Esophagus squamous epithelium (tissue), 5 donors: ENCODE measurements at regions not wholly inside any gene's neighbourhood (a gene's known extent, or its start where the extent isn't known, plus 50 kb on each side); places are given as distances from the start of the nearest gene placed in this dataset.

ENCODE experiments used
- DNase-seq: peaks from one replicate; lab custom pipeline; 2025; lab: John Stamatoyannopoulos, UW
- H3K27ac ChIP-seq, 4 donors: fragments of 200-600 bp; sonication (generic); one replicate each; pipeline ENCODE4 v1.5.1; 2016 to 2019; ENCODE audit warnings: mild to moderate bottlenecking in 1 of 4
- H3K27me3 ChIP-seq, 4 donors: fragments of 200-600 bp; sonication (generic); 1 replicate in 3 of 4; 2 replicates in 1 of 4; pipeline versions ENCODE4 v1.5.1 to v1.6.0; 2017 to 2021; ENCODE audit warnings: antibody characterized with exemption in 1 of 4
- H3K36me3 ChIP-seq, 3 donors: fragments of 200-600 bp; sonication (generic); one replicate each; pipeline ENCODE4 v1.5.1; 2016 to 2019
- H3K4me1 ChIP-seq, 3 donors: fragments of 200-600 bp; sonication (generic); one replicate each; pipeline ENCODE4 v1.5.1; 2017 to 2019
- H3K4me3 ChIP-seq, 4 donors: fragments of 200-600 bp; sonication (generic); 1 replicate in 3 of 4; 2 replicates in 1 of 4; pipeline ENCODE4 v1.5.1; 2016 to 2019; ENCODE audit warnings: mild to moderate bottlenecking in 2 of 4, moderate library complexity in 1 of 4
- H3K9me3 ChIP-seq, 3 donors: fragments of 200-600 bp; sonication (generic); one replicate each; pipeline ENCODE4 v1.5.1; 2016 to 2019
- CTCF ChIP-seq, 6 experiments: fragments of 450-650 bp in 4 of 6; fragments of 200-600 bp in 2 of 6; sonication (generic) in 2 of 6; IDR thresholded peaks; one replicate each; pipeline ENCODE4 v1.5.1; 2016 to 2019; ENCODE audit warnings: antibody characterized with exemption in 6 of 6, mild to moderate bottlenecking in 4 of 6, moderate library complexity in 4 of 6
- POLR2A ChIP-seq, 4 donors: fragments of 450-650 bp; IDR thresholded peaks; one replicate each; pipeline ENCODE4 v1.6.1; 2017; ENCODE audit warnings: antibody characterized with exemption in 4 of 4, mild to moderate bottlenecking in 4 of 4, moderate library complexity in 3 of 4
- WGBS, 2 donors: methylation state at CpG; one replicate each; pipeline ENCODE4 v1.1.5; 2018; 5-methylcytosine and 5-hydroxymethylcytosine counted together
- intact Hi-C: fragments of 100-400 bp; cut with DNase I; formaldehyde crosslinking; loops from one replicate; pipeline ENCODE4 v1.15.0; 2022
- donor health status: DM: yes; HTN: yes; CAD: no.

DNA sequence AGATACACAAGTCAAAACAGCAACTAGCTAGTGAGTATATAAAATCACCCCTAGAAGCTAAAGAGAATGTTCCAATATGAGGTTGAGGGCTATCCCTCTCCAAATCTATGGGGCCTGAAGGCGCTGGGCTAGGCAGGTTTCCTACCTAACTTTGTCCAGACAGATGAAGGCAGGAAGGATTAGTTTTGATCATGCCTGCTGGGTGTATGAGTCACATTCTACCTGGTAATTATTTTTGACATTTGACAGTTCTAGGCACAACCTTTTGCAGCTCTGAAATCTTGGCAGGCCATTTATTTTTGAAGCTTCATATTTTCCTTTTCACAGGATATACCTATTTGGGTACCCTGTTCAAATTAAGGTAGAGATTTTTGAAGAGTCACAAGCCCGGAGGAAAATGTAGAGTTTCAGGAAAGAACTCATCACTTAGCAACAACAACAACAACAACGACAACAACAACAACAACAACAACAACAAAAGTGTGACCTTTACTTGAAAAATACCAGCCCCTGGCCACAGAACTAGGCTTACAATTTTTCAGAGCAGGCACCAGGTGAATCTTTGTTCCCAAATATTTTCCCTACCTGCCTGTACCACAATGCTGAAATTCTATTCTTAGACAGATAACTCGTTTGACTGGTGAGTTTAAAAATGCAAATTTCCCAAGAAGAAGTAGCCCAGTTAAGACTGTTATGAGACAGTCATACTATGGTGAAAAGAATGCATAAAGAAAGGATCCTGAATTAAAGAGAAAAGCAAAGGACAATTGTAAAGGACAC lies 175.5 kb upstream of the TUT7 start:
- 23 to 30% methylated on average over 4 of the region's 4 CpGs for WGBS, 2 donors
- intact Hi-C loops: no loop called here
- Histone ChIP-seq H3K4me3 (no peak overlapping the region), H3K27ac (no peak overlapping the region), H3K9me3 (no peaks in the 10 kb centered on the region), H3K4me1 (peaks cover 0 to 16% (median 4%) of the 10 kb centered on the region in 3 donors), H3K36me3 (no peaks in the 10 kb centered on the region), H3K27me3 (peaks cover 0 to 86% (median 0%) of the 10 kb centered on the region in 4 donors)
- DNase-seq: no peak
- TF ChIP-seq POLR2A (IDR thresholded peaks at IDR 0.05): no peak
- no peak for TF ChIP-seq CTCF (IDR thresholded peaks at IDR 0.05)

GRCh38 chr9:86526021-86526420 lies 171.8 kb upstream of the TUT7 start:
- TF ChIP-seq CTCF (IDR thresholded peaks at IDR 0.05): no peak
- no peak for TF ChIP-seq POLR2A (IDR thresholded peaks at IDR 0.05)
- H3K27ac ChIP-seq: no peak overlapping the region
- 63 to 72% methylated on average over 2 to 6 of the region's 6 CpGs for WGBS, 2 donors
- no peaks in the 10 kb centered on the region for H3K9me3 ChIP-seq
- H3K4me1 ChIP-seq: peaks cover 0 to 16% (median 4%) of the 10 kb centered on the region in 3 donors
- DNase-seq: no peak
- no peaks in the 10 kb centered on the region for H3K36me3 ChIP-seq
- intact Hi-C loops: no loop called here
- H3K27me3 ChIP-seq: peaks cover 0 to 52% (median 0%) of the 10 kb centered on the region in 4 donors
- no peak overlapping the region for H3K4me3 ChIP-seq

- Histone ChIP-seq H3K27me3 (peaks cover 0 to 49% (median 0%) of the 10 kb centered on the region in 4 donors), H3K36me3 (no peaks in the 10 kb centered on the region), H3K4me1 (peaks cover 0 to 12% (median 0%) of the 10 kb centered on the region in 3 donors), H3K4me3 (no peak overlapping the region), H3K9me3 (no peaks in the 10 kb centered on the region), H3K27ac (no peak overlapping the region)
- TF ChIP-seq CTCF (IDR thresholded peaks at IDR 0.05) (no peak), POLR2A (IDR thresholded peaks at IDR 0.05) (no peak)
- 81 to 85% methylated on average over 4 to 5 of the region's 5 CpGs for WGBS, 2 donors
- intact Hi-C loops: no loop called here
- no peak for DNase-seq
Observed at GRCh38 chr9:86525182-86525581, 171.0 kb upstream of the TUT7 start.

DNA sequence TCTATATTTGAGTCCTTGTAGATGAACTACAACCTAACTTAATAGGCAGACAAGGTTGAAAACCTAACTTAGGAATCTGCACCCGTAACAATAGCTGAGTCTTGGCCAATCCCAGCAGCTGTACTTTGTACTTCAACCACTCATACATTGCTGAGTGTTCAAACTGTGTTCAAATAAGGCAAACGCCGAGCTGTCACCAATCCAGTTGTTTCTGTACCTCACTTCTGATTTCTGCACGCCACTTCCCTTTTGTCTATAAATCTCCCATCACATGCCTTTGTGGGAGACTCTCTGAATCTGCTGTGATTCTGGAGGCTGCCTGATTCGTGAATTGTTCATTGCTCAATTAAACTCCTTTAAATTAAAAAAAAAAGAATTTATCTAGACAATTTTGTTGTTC lies 167.8 kb upstream of the TUT7 start:
- Histone ChIP-seq H3K27ac (no peak overlapping the region), H3K27me3 (peaks cover 0 to 28% (median 0%) of the 10 kb centered on the region in 4 donors), H3K4me3 (no peak overlapping the region), H3K9me3 (no peaks in the 10 kb centered on the region), H3K4me1 (no peaks in the 10 kb centered on the region), H3K36me3 (no peaks in the 10 kb centered on the region)
- 72 to 75% methylated on average over 5 of the region's 5 CpGs for WGBS, 2 donors
- intact Hi-C loops: no loop called here
- no peak for DNase-seq
- no peak for TF ChIP-seq CTCF (IDR thresholded peaks at IDR 0.05)
- TF ChIP-seq POLR2A (IDR thresholded peaks at IDR 0.05): no peak

- peaks cover 0 to 27% (median 0%) of the 10 kb centered on the region in 4 donors for H3K27me3 ChIP-seq
- no peaks in the 10 kb centered on the region for H3K36me3 ChIP-seq
- no peak overlapping the region for H3K27ac ChIP-seq
- H3K9me3 ChIP-seq: no peaks in the 10 kb centered on the region
- no peak overlapping the region for H3K4me3 ChIP-seq
- TF ChIP-seq CTCF (IDR thresholded peaks at IDR 0.05) (no peak), POLR2A (IDR thresholded peaks at IDR 0.05) (no peak)
- no peak for DNase-seq
- intact Hi-C loops: no loop called here
- H3K4me1 ChIP-seq: no peaks in the 10 kb centered on the region
- WGBS, 2 donors: 85 to 94% methylated on average over 4 of the region's 4 CpGs
Observed at GRCh38 chr9:86521322-86521721, 167.1 kb upstream of the TUT7 start.
